SK-N-SH treated with all-trans-retinoic acid at 6 μM for 48 hours (cell line): ENCODE measurements at regions not wholly inside any gene's neighbourhood (a gene's known extent, or its start where the extent isn't known, plus 50 kb on each side); places are given as distances from the start of the nearest gene placed in this dataset.
A peak's percentile ranks its signal among the peaks of the same experiment; 100 is the strongest.

ENCODE experiments used
- ATAC-seq: fragments of 200-7000 bp; cut with Tn5 transposase; 3 replicates; pipeline ENCODE4 v1.9.1; 2020; ENCODE audit warnings: mild to moderate bottlenecking, moderate library complexity
- BACH2 ChIP-seq: fragments of 250-450 bp; sonication (Bioruptor Pico); IDR thresholded peaks from 2 replicates; pipeline ENCODE4 v1.9.0; 2021; ENCODE audit warnings: mild to moderate bottlenecking, borderline replicate concordance
- CSRNP3 ChIP-seq: fragments of 250-450 bp; sonication (Bioruptor Pico); IDR thresholded peaks from 2 replicates; pipeline ENCODE4 v1.5.1; 2021; ENCODE audit warnings: mild to moderate bottlenecking, moderate library complexity
- ESRRG ChIP-seq: fragments of 250-450 bp; sonication (Bioruptor Pico); IDR thresholded peaks from 2 replicates; pipeline ENCODE4 v1.6.1; 2021; ENCODE audit warnings: mild to moderate bottlenecking
- GLIS3 ChIP-seq: fragments of 250-450 bp; sonication (Bioruptor Pico); IDR thresholded peaks from 2 replicates; pipeline ENCODE4 v1.5.0; 2020; ENCODE audit warnings: mild to moderate bottlenecking, moderate library complexity
- ISL1 ChIP-seq: fragments of 250-450 bp; sonication (Bioruptor Pico); IDR thresholded peaks from 2 replicates; pipeline ENCODE4 v2.1.2; 2022; ENCODE audit warnings: mild to moderate bottlenecking, moderate library complexity
- OSR1 ChIP-seq: fragments of 250-450 bp; sonication (Bioruptor Pico); IDR thresholded peaks from 2 replicates; pipeline ENCODE4 v1.8.0; 2022; ENCODE audit warnings: moderate library complexity, mild to moderate bottlenecking, inconsistent platforms
- PATZ1 ChIP-seq: fragments of 250-450 bp; sonication (Bioruptor Pico); IDR thresholded peaks from 2 replicates; pipeline ENCODE4 v1.8.0; 2020; ENCODE audit warnings: mild to moderate bottlenecking, moderate library complexity, borderline replicate concordance
- POU6F1 ChIP-seq: fragments of 250-450 bp; sonication (Bioruptor Pico); IDR thresholded peaks from 2 replicates; pipeline ENCODE4 v1.8.0; 2021; ENCODE audit warnings: low read depth, mild to moderate bottlenecking, moderate library complexity, borderline replicate concordance
- RARB ChIP-seq: fragments of 250-450 bp; sonication (Bioruptor Pico); IDR thresholded peaks from 2 replicates; pipeline ENCODE4 v1.8.0; 2021; ENCODE audit warnings: mild to moderate bottlenecking, moderate library complexity
- TCF4 ChIP-seq: fragments of 250-450 bp; sonication (Bioruptor Pico); IDR thresholded peaks from 2 replicates; pipeline ENCODE4 v1.8.0; 2021; ENCODE audit warnings: mild to moderate bottlenecking, moderate library complexity, borderline replicate concordance
- TOX ChIP-seq: fragments of 250-450 bp; sonication (Bioruptor Pico); IDR thresholded peaks from 2 replicates; pipeline ENCODE4 v1.8.0; 2021; ENCODE audit warnings: mild to moderate bottlenecking, moderate library complexity, borderline replicate concordance
- TSHZ2 ChIP-seq: fragments of 250-450 bp; sonication (Bioruptor Pico); IDR thresholded peaks from 2 replicates; pipeline ENCODE4 v1.5.0; 2020; ENCODE audit warnings: mild to moderate bottlenecking, moderate library complexity
- ZFP30 ChIP-seq: fragments of 450-650 bp; formaldehyde crosslinking; IDR thresholded peaks from 2 replicates; pipeline ENCODE4 v1.5.0; 2022; ENCODE audit warnings: mild to moderate bottlenecking, moderate library complexity
- ZNF565 ChIP-seq: fragments of 450-650 bp; formaldehyde crosslinking; conservative IDR thresholded peaks from 2 replicates; pipeline ENCODE4 v1.5.0; 2020; ENCODE audit warnings: low read depth, mild to moderate bottlenecking, moderate library complexity
- ZNF70 ChIP-seq: fragments of 450-650 bp; formaldehyde crosslinking; IDR thresholded peaks from 2 replicates; pipeline ENCODE4 v1.5.0; 2020; ENCODE audit warnings: mild to moderate bottlenecking, moderate library complexity

GRCh38 chr11:45754741-45755140, 50.2 kb upstream of the SLC35C1 start:
- ATAC-seq = peak; percentile 45; the same call in 2 of the 3 replicates
- TF ChIP-seq ESRRG (CRISPR knock-in tag) (no peak), TOX (CRISPR knock-in tag) (no peak), ZNF70 (CRISPR knock-in tag) (no peak)
- TF ChIP-seq, all 23 proteins: peak for 0

- ATAC-seq = peak; percentile 50
These were observed 50.7 kb upstream of the SLC35C1 start for GRCh38 chr11:45754261-45754709.

GRCh38 chr11:45752106-45752505, 52.8 kb upstream of the SLC35C1 start:
- ATAC-seq = no peak
- TF ChIP-seq BACH2 (no peak), ZFP30 (no peak), OSR1 (no peak), RARB (CRISPR knock-in tag) (no peak), ISL1 (CRISPR knock-in tag) (no peak), ZNF565 (CRISPR knock-in tag) (no peak), TCF4 (no peak), CSRNP3 (CRISPR knock-in tag) (no peak), TSHZ2 (no peak), PATZ1 (no peak)
- TF ChIP-seq, all 23 proteins: peak for 0

More at GRCh38 chr11:45754261-45754709, 50.7 kb upstream of the SLC35C1 start:
- TF ChIP-seq ZNF565 (CRISPR knock-in tag) = no peak

GRCh38 chr11:45751430-45751829, 53.5 kb upstream of the SLC35C1 start:
- no peak for TF ChIP-seq GLIS3 (CRISPR knock-in tag)
- ATAC-seq = no peak

GRCh38 chr11:45750439-45750838, 54.5 kb upstream of the SLC35C1 start:
- ATAC-seq = no peak
- no peak for TF ChIP-seq TSHZ2

- TF ChIP-seq RARB (CRISPR knock-in tag) (no peak), TCF4 (no peak), POU6F1 (CRISPR knock-in tag) (no peak), PATZ1 (no peak)
- ATAC-seq = no peak
These were observed 56.1 kb upstream of the SLC35C1 start for GRCh38 chr11:45748801-45749200.
